HepG2 (cell line): ENCODE measurements at regions not wholly inside any gene's neighbourhood (a gene's known extent, or its start where the extent isn't known, plus 50 kb on each side); places are given as distances from the start of the nearest gene placed in this dataset.

ENCODE experiments used
- CREB1 ChIP-seq, 2 experiments: fragments of 450-650 bp in 1 of 2; IDR thresholded peaks; 2 replicates each; pipeline ENCODE4 v1.6.1; 2016 to 2017; ENCODE audit warnings: control low read depth in 1 of 2, mild to moderate bottlenecking in 1 of 2, missing compliant biosample characterization in 1 of 2, missing genetic modification characterization in 1 of 2
- DMTF1 ChIP-seq: sonication (generic); formaldehyde crosslinking; IDR thresholded peaks from 2 replicates; pipeline ENCODE4 v1.4.0; 2020; ENCODE audit warnings: mild to moderate bottlenecking, missing genetic modification reagents
- GATAD1 ChIP-seq: IDR thresholded peaks from 2 replicates; pipeline ENCODE4 v1.6.1; 2016; ENCODE audit warnings: missing genetic modification reagents, missing compliant biosample characterization
- HOXA3 ChIP-seq: sonication (generic); formaldehyde crosslinking; IDR thresholded peaks from 2 replicates; pipeline ENCODE4 v1.5.0; 2020; ENCODE audit warnings: missing genetic modification reagents
- IKZF1 ChIP-seq: fragments of 450-650 bp; IDR thresholded peaks from 2 replicates; pipeline ENCODE4 v1.7.1; 2016
- NFYC ChIP-seq: IDR thresholded peaks from 2 replicates; pipeline ENCODE4 v1.6.1; 2016; ENCODE audit warnings: missing genetic modification reagents, missing compliant biosample characterization
- NPAS2 ChIP-seq: sonication (generic); formaldehyde crosslinking; IDR thresholded peaks from 2 replicates; pipeline ENCODE4 v1.8.0; 2022; ENCODE audit warnings: mild to moderate bottlenecking, missing genetic modification reagents, borderline replicate concordance
- NR2F1 ChIP-seq, 2 experiments: fragments of 450-650 bp in 1 of 2; formaldehyde crosslinking in 1 of 2; IDR thresholded peaks; 2 replicates each; pipeline versions ENCODE4 v1.5.0 to v1.6.1; 2016 to 2020; ENCODE audit warnings: mild to moderate bottlenecking in 1 of 2, missing compliant biosample characterization in 1 of 2, missing genetic modification reagents in 1 of 2, moderate library complexity in 1 of 2
- ONECUT2 ChIP-seq: sonication (generic); formaldehyde crosslinking; IDR thresholded peaks from 2 replicates; pipeline ENCODE4 v1.4.0; 2020; ENCODE audit warnings: missing genetic modification reagents
- SMARCE1 ChIP-seq: fragments of 450-650 bp; IDR thresholded peaks from 2 replicates; pipeline ENCODE4 v1.6.1; 2017; ENCODE audit warnings: borderline replicate concordance
- TFAP4 ChIP-seq: sonication (generic); IDR thresholded peaks from 2 replicates; pipeline ENCODE4 v1.6.1; 2016; ENCODE audit warnings: low read depth, borderline replicate concordance
- XBP1 ChIP-seq: sonication (generic); formaldehyde crosslinking; IDR thresholded peaks from 2 replicates; pipeline ENCODE4 v1.5.0; 2020; ENCODE audit warnings: missing genetic modification reagents
- ZBTB1 ChIP-seq: sonication (generic); formaldehyde crosslinking; IDR thresholded peaks from 2 replicates; pipeline ENCODE4 v1.4.0; 2020; ENCODE audit warnings: missing genetic modification reagents, borderline replicate concordance
- ZFY ChIP-seq: sonication (generic); formaldehyde crosslinking; IDR thresholded peaks from 2 replicates; pipeline ENCODE4 v1.4.0; 2020; ENCODE audit warnings: missing genetic modification reagents
- ZNF12 ChIP-seq: sonication (generic); formaldehyde crosslinking; IDR thresholded peaks from 2 replicates; pipeline ENCODE4 v1.5.0; 2020; ENCODE audit warnings: missing genetic modification reagents
- ZNF510 ChIP-seq: sonication (generic); formaldehyde crosslinking; IDR thresholded peaks from 2 replicates; pipeline ENCODE4 v1.4.0; 2020; ENCODE audit warnings: low read depth, mild to moderate bottlenecking, missing genetic modification reagents
- ZNF547 ChIP-seq: sonication (generic); formaldehyde crosslinking; IDR thresholded peaks from 2 replicates; pipeline ENCODE4 v1.5.1; 2020; ENCODE audit warnings: mild to moderate bottlenecking, missing genetic modification reagents
- ZNF619 ChIP-seq: sonication (generic); formaldehyde crosslinking; IDR thresholded peaks from 2 replicates; pipeline ENCODE4 v1.4.0; 2020; ENCODE audit warnings: mild to moderate bottlenecking, missing genetic modification reagents
- ZNF670 ChIP-seq: sonication (generic); formaldehyde crosslinking; IDR thresholded peaks from 2 replicates; pipeline ENCODE4 v1.8.0; 2022; ENCODE audit warnings: mild to moderate bottlenecking, missing genetic modification reagents, borderline replicate concordance
- ZNF724P ChIP-seq: sonication (generic); formaldehyde crosslinking; IDR thresholded peaks from 2 replicates; pipeline ENCODE4 v1.8.0; 2022; ENCODE audit warnings: missing genetic modification reagents, borderline replicate concordance
- ZSCAN20 ChIP-seq: sonication (generic); formaldehyde crosslinking; IDR thresholded peaks from 2 replicates; pipeline ENCODE4 v1.4.0; 2020; ENCODE audit warnings: missing genetic modification reagents, mild to moderate bottlenecking, borderline replicate concordance
- ZSCAN29 ChIP-seq: sonication (generic); formaldehyde crosslinking; conservative IDR thresholded peaks from 2 replicates; pipeline ENCODE4 v1.4.0; 2020; ENCODE audit warnings: mild to moderate bottlenecking, missing genetic modification reagents
- TF ChIP-seq, protein P1 (sequence below): sonication (generic); formaldehyde crosslinking; IDR thresholded peaks from 2 replicates; pipeline ENCODE4 v1.8.0; 2022; ENCODE audit warnings: missing genetic modification reagents, mild to moderate bottlenecking, borderline replicate concordance
- TF ChIP-seq, protein P2 (sequence below): sonication (generic); formaldehyde crosslinking; IDR thresholded peaks from 2 replicates; pipeline ENCODE4 v1.8.0; 2022; ENCODE audit warnings: low read depth, missing genetic modification reagents

GRCh38 chr17:72413077-72414031 is 292.5 kb downstream of the SOX9 start (continued):
- TF ChIP-seq ZSCAN20 (CRISPR knock-in tag), result no peak
- TF ChIP-seq NPAS2 (CRISPR knock-in tag), result no peak
- TF ChIP-seq, protein P1, sequence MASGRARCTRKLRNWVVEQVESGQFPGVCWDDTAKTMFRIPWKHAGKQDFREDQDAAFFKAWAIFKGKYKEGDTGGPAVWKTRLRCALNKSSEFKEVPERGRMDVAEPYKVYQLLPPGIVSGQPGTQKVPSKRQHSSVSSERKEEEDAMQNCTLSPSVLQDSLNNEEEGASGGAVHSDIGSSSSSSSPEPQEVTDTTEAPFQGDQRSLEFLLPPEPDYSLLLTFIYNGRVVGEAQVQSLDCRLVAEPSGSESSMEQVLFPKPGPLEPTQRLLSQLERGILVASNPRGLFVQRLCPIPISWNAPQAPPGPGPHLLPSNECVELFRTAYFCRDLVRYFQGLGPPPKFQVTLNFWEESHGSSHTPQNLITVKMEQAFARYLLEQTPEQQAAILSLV (CRISPR knock-in tag), result peak; percentile 64; the same call in 1 of the 2 replicates
- peak; percentile 73 for TF ChIP-seq ZNF12 (CRISPR knock-in tag)
- TF ChIP-seq ZFY (CRISPR knock-in tag), result peak; percentile 74
- TF ChIP-seq TFAP4, result peak; percentile 92; the same call in 1 of the 2 replicates
- peak; percentile 83 for TF ChIP-seq ZNF670 (CRISPR knock-in tag)
- TF ChIP-seq ZNF547 (CRISPR knock-in tag), result peak; percentile 20; the same call in 1 of the 2 replicates
- TF ChIP-seq XBP1 (CRISPR knock-in tag), result 0 out of 2 replicates have a peak, but pooled peaks have one; percentile 42
- no peak; the same call in none of the 2 replicates for TF ChIP-seq ZNF619 (CRISPR knock-in tag)
- peak; percentile 93; the same call in 1 of the 2 replicates for TF ChIP-seq ZBTB1
- TF ChIP-seq GATAD1 (CRISPR knock-in tag), result peak; percentile 79
- TF ChIP-seq ZSCAN29, result peak; percentile 93
- TF ChIP-seq ZNF510 (CRISPR knock-in tag), result no peak; the same call in 1 of the 2 replicates
- peak; percentile 69 for TF ChIP-seq NFYC (CRISPR knock-in tag)
- TF ChIP-seq IKZF1, result no peak
- TF ChIP-seq CREB1 (IDR thresholded peaks at IDR 0.05), result peak; percentile 64; the same call in 1 of the 2 replicates
- peak; percentile 91 for TF ChIP-seq CREB1 (CRISPR knock-in tag; IDR thresholded peaks at IDR 0.05)
- peak; percentile 93 for TF ChIP-seq HOXA3 (CRISPR knock-in tag)
- no peak for TF ChIP-seq DMTF1 (CRISPR knock-in tag)
- 0 out of 2 replicates have a peak, but pooled peaks have one; percentile 59 for TF ChIP-seq ZNF724P (CRISPR knock-in tag)
- no peak for TF ChIP-seq SMARCE1
- peak; percentile 69 to 79; a peak in 3 of 4 replicates for TF ChIP-seq NR2F1 (CRISPR knock-in tag; IDR thresholded peaks at IDR 0.05)
- TF ChIP-seq, protein P2, sequence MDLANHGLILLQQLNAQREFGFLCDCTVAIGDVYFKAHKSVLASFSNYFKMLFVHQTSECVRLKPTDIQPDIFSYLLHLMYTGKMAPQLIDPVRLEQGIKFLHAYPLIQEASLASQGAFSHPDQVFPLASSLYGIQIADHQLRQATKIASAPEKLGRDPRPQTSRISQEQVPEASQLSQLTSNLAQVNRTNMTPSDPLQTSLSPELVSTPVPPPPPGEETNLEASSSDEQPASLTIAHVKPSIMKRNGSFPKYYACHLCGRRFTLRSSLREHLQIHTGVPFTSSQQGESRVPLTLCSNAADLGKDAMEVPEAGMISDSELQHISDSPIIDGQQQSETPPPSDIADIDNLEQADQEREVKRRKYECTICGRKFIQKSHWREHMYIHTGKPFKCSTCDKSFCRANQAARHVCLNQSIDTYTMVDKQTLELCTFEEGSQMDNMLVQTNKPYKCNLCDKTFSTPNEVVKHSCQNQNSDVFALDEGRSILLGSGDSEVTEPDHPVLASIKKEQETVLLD (CRISPR knock-in tag), result 0 out of 2 replicates have a peak, but pooled peaks have one; percentile 13
- TF ChIP-seq ONECUT2 (CRISPR knock-in tag), result peak; percentile 30; the same call in 1 of the 2 replicates
